ENCODE measurements at regions not wholly inside any gene's neighbourhood (a gene's known extent, or its start where the extent isn't known, plus 50 kb on each side); places are given as distances from the start of the nearest gene placed in this dataset.

- no peak for DNase-seq (ENCODE audit: low spot score)
These were observed 239.8 kb downstream of the MAFB start for GRCh38 chr20:40449144-40449690.

- no peak for DNase-seq (ENCODE audit: low spot score)
These were observed 242.1 kb downstream of the MAFB start for GRCh38 chr20:40446888-40447287.

- DNase-seq (ENCODE audit: low spot score): no peak
These were observed 244.5 kb downstream of the MAFB start for GRCh38 chr20:40444516-40444915.

- DNase-seq (ENCODE audit: low spot score): no peak
These were observed 245.3 kb downstream of the MAFB start for GRCh38 chr20:40443753-40444152.

- no peak for DNase-seq (ENCODE audit: low spot score)
These were observed 246.7 kb downstream of the MAFB start for GRCh38 chr20:40442181-40442963.

GRCh38 chr20:40441771-40442170 is 247.3 kb downstream of the MAFB start:
- DNase-seq (ENCODE audit: low spot score): no peak

- DNase-seq (ENCODE audit: low spot score): no peak
These were observed 250.7 kb downstream of the MAFB start for GRCh38 chr20:40438161-40438830.

GRCh38 chr20:40436011-40436410 is 253.0 kb downstream of the MAFB start:
- no peak for DNase-seq (ENCODE audit: low spot score)

- DNase-seq (ENCODE audit: low spot score): no peak
These were observed 253.7 kb downstream of the MAFB start for GRCh38 chr20:40435146-40435895.

- no peak for DNase-seq (ENCODE audit: low spot score)
These were observed 254.9 kb downstream of the MAFB start for GRCh38 chr20:40434122-40434521.

GRCh38 chr20:40433341-40433861 is 255.6 kb downstream of the MAFB start:
- no peak for DNase-seq (ENCODE audit: low spot score)

- DNase-seq (ENCODE audit: low spot score): no peak
These were observed 257.4 kb downstream of the MAFB start for GRCh38 chr20:40431611-40432010.

GRCh38 chr20:40431112-40431511 is 257.9 kb downstream of the MAFB start:
- DNase-seq (ENCODE audit: low spot score): no peak

- DNase-seq (ENCODE audit: low spot score): no peak
These were observed 262.0 kb downstream of the MAFB start for GRCh38 chr20:40427026-40427425.

GRCh38 chr20:40424695-40425094 is 264.3 kb downstream of the MAFB start:
- DNase-seq (ENCODE audit: low spot score): no peak

GRCh38 chr20:40422656-40423055 is 266.4 kb downstream of the MAFB start:
- DNase-seq (ENCODE audit: low spot score): no peak

GRCh38 chr20:40416274-40416673 is 272.8 kb downstream of the MAFB start:
- no peak for DNase-seq (ENCODE audit: low spot score)

GRCh38 chr20:40414843-40415615 is 274.0 kb downstream of the MAFB start:
- DNase-seq (ENCODE audit: low spot score): no peak

GRCh38 chr20:40410028-40410427 is 279.0 kb downstream of the MAFB start:
- no peak for DNase-seq (ENCODE audit: low spot score)

- no peak for DNase-seq (ENCODE audit: low spot score)
These were observed 291.6 kb downstream of the MAFB start for GRCh38 chr20:40397467-40397866.
